ENCODE measurements at regions not wholly inside any gene's neighbourhood (a gene's known extent, or its start where the extent isn't known, plus 50 kb on each side); places are given as distances from the start of the nearest gene placed in this dataset.

DNA sequence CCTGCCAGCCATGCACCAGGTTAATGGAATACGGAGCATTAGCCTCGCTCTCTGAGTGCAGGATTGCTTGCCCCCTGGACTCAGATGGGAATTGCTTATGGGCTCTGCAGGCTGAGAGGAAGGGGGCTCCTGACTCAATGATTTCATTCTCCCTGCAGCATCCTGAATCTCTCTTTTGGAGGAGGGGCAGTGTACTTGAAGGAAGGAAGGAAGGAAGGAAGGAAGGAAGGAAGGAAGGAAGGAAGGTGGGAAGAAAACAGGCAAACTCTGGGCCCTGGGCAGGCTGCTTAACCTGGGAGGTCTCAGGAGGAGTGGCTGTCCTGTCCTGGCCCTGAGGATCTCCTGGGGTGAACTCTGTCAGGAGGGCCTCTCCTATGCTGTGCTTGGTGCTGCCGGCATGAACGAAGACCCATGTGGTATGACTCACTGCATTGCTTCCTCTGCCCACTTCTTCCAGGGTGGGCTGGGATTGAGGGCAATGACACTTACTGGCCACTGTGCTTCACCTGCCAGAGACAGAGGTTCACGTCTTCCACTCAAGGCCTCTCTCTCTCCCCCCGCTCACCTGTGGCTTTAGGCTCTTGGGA is 257.1 kb upstream of the CSF3R start:
- POLR2A ChIA-PET = no interaction called here
- Histone ChIP-seq H3K36me3 (ENCODE audit: insufficient read depth, low read length) (no peaks in the 10 kb centered on the region), H3K27ac (ENCODE audit: low read depth in 1 of 2, low read length in 2 of 2) (no peak overlapping the region), H3K27me3 (ENCODE audit: control insufficient read depth in 1 of 2, insufficient read depth in 2 of 2, low read length in 2 of 2) (peaks cover 9 to 12% of the 10 kb centered on the region in 2 experiments), H3K4me3 (ENCODE audit: low read length) (no peak overlapping the region), H3K9me3 (ENCODE audit: control insufficient read depth in 1 of 2, insufficient read depth in 1 of 2, low read length in 2 of 2) (no peaks in the 10 kb centered on the region), H3K4me1 (ENCODE audit: insufficient read depth, low read length) (no peaks in the 10 kb centered on the region)
- H3K4me1 Mint-ChIP-seq (ENCODE audit: low read depth) = no peaks in the 10 kb centered on the region
- intact Hi-C loops (cut with DNase I, micrococcal nuclease) = no loop called here
- no peaks in the 10 kb centered on the region for H3K36me3 Mint-ChIP-seq (ENCODE audit: low read depth)
- H3K27me3 Mint-ChIP-seq = peaks cover 59% of the 10 kb centered on the region
- peak in 1 of 14 experiments; percentile 7 for DNase-seq
- TF ChIP-seq, protein P1, sequence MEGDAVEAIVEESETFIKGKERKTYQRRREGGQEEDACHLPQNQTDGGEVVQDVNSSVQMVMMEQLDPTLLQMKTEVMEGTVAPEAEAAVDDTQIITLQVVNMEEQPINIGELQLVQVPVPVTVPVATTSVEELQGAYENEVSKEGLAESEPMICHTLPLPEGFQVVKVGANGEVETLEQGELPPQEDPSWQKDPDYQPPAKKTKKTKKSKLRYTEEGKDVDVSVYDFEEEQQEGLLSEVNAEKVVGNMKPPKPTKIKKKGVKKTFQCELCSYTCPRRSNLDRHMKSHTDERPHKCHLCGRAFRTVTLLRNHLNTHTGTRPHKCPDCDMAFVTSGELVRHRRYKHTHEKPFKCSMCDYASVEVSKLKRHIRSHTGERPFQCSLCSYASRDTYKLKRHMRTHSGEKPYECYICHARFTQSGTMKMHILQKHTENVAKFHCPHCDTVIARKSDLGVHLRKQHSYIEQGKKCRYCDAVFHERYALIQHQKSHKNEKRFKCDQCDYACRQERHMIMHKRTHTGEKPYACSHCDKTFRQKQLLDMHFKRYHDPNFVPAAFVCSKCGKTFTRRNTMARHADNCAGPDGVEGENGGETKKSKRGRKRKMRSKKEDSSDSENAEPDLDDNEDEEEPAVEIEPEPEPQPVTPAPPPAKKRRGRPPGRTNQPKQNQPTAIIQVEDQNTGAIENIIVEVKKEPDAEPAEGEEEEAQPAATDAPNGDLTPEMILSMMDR (IDR thresholded peaks at IDR 0.05) = no peak
- H3K27ac Mint-ChIP-seq = no peak overlapping the region
- ATAC-seq (ENCODE audit: poor library complexity) = no peak
- H3K9me3 Mint-ChIP-seq = peaks cover 5% of the 10 kb centered on the region
- CTCF ChIA-PET = no interaction called here
- H3K4me3 Mint-ChIP-seq = no peak overlapping the region

- H3K27ac Mint-ChIP-seq = no peak overlapping the region
- CTCF ChIA-PET = no interaction called here
These were observed 255.5 kb upstream of the CSF3R start for GRCh38 chr1:36738245-36738644.

DNA sequence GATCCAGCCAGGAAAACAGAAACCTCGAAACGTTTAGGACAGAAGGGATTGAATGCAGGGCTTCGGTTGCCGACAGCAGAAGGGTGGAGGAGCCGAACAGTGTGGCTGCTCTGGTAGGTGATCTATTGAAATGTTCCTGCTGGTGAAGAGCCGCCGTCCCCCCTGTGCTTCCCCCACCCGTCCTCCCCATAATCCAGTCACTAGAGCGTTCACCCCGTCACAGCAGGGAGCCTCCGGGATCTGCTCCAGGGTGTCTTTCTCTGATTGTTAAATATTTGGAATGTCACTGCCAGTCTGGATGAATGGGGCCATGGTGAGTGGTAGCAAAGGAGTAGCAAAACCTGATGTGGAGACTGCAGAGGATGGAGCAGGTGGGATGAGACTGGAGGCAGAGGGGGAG is 255.1 kb upstream of the CSF3R start:
- intact Hi-C loops (cut with DNase I, micrococcal nuclease) = no loop called here
- CTCF ChIA-PET = no interaction called here
- no peak overlapping the region for H3K4me3 ChIP-seq (ENCODE audit: low read length)
- H3K9me3 ChIP-seq (ENCODE audit: control insufficient read depth in 1 of 2, insufficient read depth in 1 of 2, low read length in 2 of 2) = no peaks in the 10 kb centered on the region
- Mint-ChIP-seq H3K36me3 (ENCODE audit: low read depth) (no peaks in the 10 kb centered on the region), H3K4me1 (ENCODE audit: low read depth) (no peaks in the 10 kb centered on the region), H3K9me3 (peaks cover 5% of the 10 kb centered on the region), H3K4me3 (no peak overlapping the region), H3K27me3 (peaks cover 64% of the 10 kb centered on the region), H3K27ac (no peak overlapping the region)
- no peak overlapping the region for H3K27ac ChIP-seq (ENCODE audit: low read depth in 1 of 2, low read length in 2 of 2)
- no peaks in the 10 kb centered on the region for H3K36me3 ChIP-seq (ENCODE audit: insufficient read depth, low read length)
- peak in 1 of 14 experiments; percentile 6 for DNase-seq
- no peaks in the 10 kb centered on the region for H3K4me1 ChIP-seq (ENCODE audit: insufficient read depth, low read length)
- peaks cover 11 to 18% of the 10 kb centered on the region in 2 experiments for H3K27me3 ChIP-seq (ENCODE audit: control insufficient read depth in 1 of 2, insufficient read depth in 2 of 2, low read length in 2 of 2)
- POLR2A ChIA-PET = no interaction called here
- ATAC-seq (ENCODE audit: poor library complexity) = no peak
- TF ChIP-seq, protein P1 (IDR thresholded peaks at IDR 0.05) = no peak

More at GRCh38 chr1:36738245-36738644, 255.5 kb upstream of the CSF3R start:
- intact Hi-C loops (cut with DNase I, micrococcal nuclease) = no loop called here
- H3K4me1 Mint-ChIP-seq (ENCODE audit: low read depth) = no peaks in the 10 kb centered on the region
- H3K4me3 Mint-ChIP-seq = no peak overlapping the region
- ATAC-seq (ENCODE audit: poor library complexity) = no peak
- H3K27me3 Mint-ChIP-seq = peaks cover 63% of the 10 kb centered on the region
- Histone ChIP-seq H3K27me3 (ENCODE audit: control insufficient read depth in 1 of 2, insufficient read depth in 2 of 2, low read length in 2 of 2) (peaks cover 9 to 18% of the 10 kb centered on the region in 2 experiments), H3K9me3 (ENCODE audit: control insufficient read depth in 1 of 2, insufficient read depth in 1 of 2, low read length in 2 of 2) (no peaks in the 10 kb centered on the region), H3K27ac (ENCODE audit: low read depth in 1 of 2, low read length in 2 of 2) (no peak overlapping the region), H3K4me1 (ENCODE audit: insufficient read depth, low read length) (no peaks in the 10 kb centered on the region), H3K4me3 (ENCODE audit: low read length) (no peak overlapping the region), H3K36me3 (ENCODE audit: insufficient read depth, low read length) (no peaks in the 10 kb centered on the region)
- TF ChIP-seq, protein P1 (IDR thresholded peaks at IDR 0.05) = no peak
- peak in 1 of 14 experiments; percentile 19 for DNase-seq
- H3K9me3 Mint-ChIP-seq = peaks cover 5% of the 10 kb centered on the region
- no peaks in the 10 kb centered on the region for H3K36me3 Mint-ChIP-seq (ENCODE audit: low read depth)
- POLR2A ChIA-PET = no interaction called here

All from CD4-positive, alpha-beta T cell (primary cell).